RWPE1 (cell line): ENCODE measurements at regions not wholly inside any gene's neighbourhood (a gene's known extent, or its start where the extent isn't known, plus 50 kb on each side); places are given as distances from the start of the nearest gene placed in this dataset.
A peak's percentile ranks its signal among the peaks of the same experiment; 100 is the strongest.

Source experiments
- CTCF ChIA-PET: fragments of 350-600 bp; sonication (Branson Sonifier 250); formaldehyde crosslinking; extraction: SDS; loops from one replicate; lab custom pipeline; 2021; lab: Yijun Ruan, JAX
- POLR2A ChIA-PET: fragments of 400-600 bp; formaldehyde crosslinking; extraction: SDS; loops from one replicate; lab custom pipeline; 2020; ENCODE audit warnings: antibody characterized with exemption; ENCODE audit not compliant: low non-redundant PET; lab: Yijun Ruan, JAX
- DNase-seq: peaks from one replicate; pipeline ENCODE4 v3.0.0; 2012; ENCODE audit warnings: low spot score
- H3K27ac ChIP-seq: fragments of 450-650 bp; 2 replicates; pipeline ENCODE4 v1.5.1; 2017
- CTCF ChIP-seq: fragments of 450-650 bp; conservative IDR thresholded peaks from 2 replicates; pipeline ENCODE4 v1.5.1; 2017; ENCODE audit warnings: low read depth, mild to moderate bottlenecking

GRCh38 chr5:125140220-125140619 lies 393.8 kb upstream of the ZNF608 start:
- H3K27ac ChIP-seq = no peak overlapping the region
- no peak for DNase-seq
- ChIA-PET POLR2A (no interaction called here), CTCF (no interaction called here)
- TF ChIP-seq CTCF = no peak

GRCh38 chr5:125140855-125141254 lies 394.4 kb upstream of the ZNF608 start:
- ChIA-PET POLR2A (no interaction called here), CTCF (no interaction called here)
- no peak overlapping the region for H3K27ac ChIP-seq
- no peak for DNase-seq
- TF ChIP-seq CTCF = no peak

- POLR2A ChIA-PET = no interaction called here
- TF ChIP-seq CTCF = no peak
- no peak overlapping the region for H3K27ac ChIP-seq
- peak; percentile 6 for DNase-seq
- CTCF ChIA-PET = no interaction called here
Measured at GRCh38 chr5:125142458-125142857, 396.0 kb upstream of the ZNF608 start.

- no peak for DNase-seq
- ChIA-PET POLR2A (no interaction called here), CTCF (no interaction called here)
- no peak overlapping the region for H3K27ac ChIP-seq
- TF ChIP-seq CTCF = no peak
Measured at GRCh38 chr5:125143011-125143410, 396.6 kb upstream of the ZNF608 start.

GRCh38 chr5:125148076-125148475 lies 401.6 kb upstream of the ZNF608 start:
- POLR2A ChIA-PET = no interaction called here
- no peak overlapping the region for H3K27ac ChIP-seq
- CTCF ChIA-PET = no interaction called here
- TF ChIP-seq CTCF = no peak
- no peak for DNase-seq

- no peak for TF ChIP-seq CTCF
- DNase-seq = no peak
- ChIA-PET POLR2A (no interaction called here), CTCF (no interaction called here)
- H3K27ac ChIP-seq = no peak overlapping the region
Measured at GRCh38 chr5:125148706-125149105, 402.3 kb upstream of the ZNF608 start.

- no peak for TF ChIP-seq CTCF
- H3K27ac ChIP-seq = no peak overlapping the region
- ChIA-PET POLR2A (no interaction called here), CTCF (interaction anchor here (0.7 kb wide), 1 partner anchor 11 kb away, joined by 3 read pairs; no protein-coding TSS in a partner anchor)
- DNase-seq = no peak
Measured at GRCh38 chr5:125149110-125149509, 402.7 kb upstream of the ZNF608 start.
